ENCODE measurements at regions not wholly inside any gene's neighbourhood (a gene's known extent, or its start where the extent isn't known, plus 50 kb on each side); places are given as distances from the start of the nearest gene placed in this dataset.

DNA sequence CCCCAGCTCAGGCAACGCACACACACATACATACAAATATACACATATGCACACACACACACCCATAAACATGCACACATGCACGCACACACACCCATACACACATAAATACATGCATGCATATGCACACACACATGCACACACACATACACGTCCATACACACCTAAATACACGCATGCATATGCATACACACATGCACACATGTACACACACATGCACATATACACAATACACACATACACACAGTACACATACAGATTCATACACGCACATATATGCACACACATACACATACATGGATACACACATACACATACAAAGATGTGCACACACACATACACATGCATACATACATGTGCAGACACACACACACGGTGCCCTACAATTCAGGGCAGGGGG is 496.6 kb downstream of the TBC1D22A start:
- H3K36me3 ChIP-seq (ENCODE audit: insufficient read depth, low read length) = no peaks in the 10 kb centered on the region
- TF ChIP-seq FOXP2 (optimal IDR thresholded peaks at IDR 0.05; ENCODE audit: control extremely low read depth, extremely low read length, insufficient read depth) = no peak
- no peak for TF ChIP-seq EZH2 (IDR thresholded peaks at IDR 0.05)
- no peak for TF ChIP-seq POLR2AphosphoS5 (IDR thresholded peaks at IDR 0.05; ENCODE audit: borderline replicate concordance, low read depth, low read length)
- no peak overlapping the region for H3K9ac ChIP-seq (ENCODE audit: insufficient read length)
- H3K4me3 ChIP-seq = no peak overlapping the region
- no peak overlapping the region for H3K27ac ChIP-seq
- no peak for DNase-seq (ENCODE audit: low read depth, low spot score)
- no peaks in the 10 kb centered on the region for H3K9me3 ChIP-seq (ENCODE audit: low read depth, low read length)

DNA sequence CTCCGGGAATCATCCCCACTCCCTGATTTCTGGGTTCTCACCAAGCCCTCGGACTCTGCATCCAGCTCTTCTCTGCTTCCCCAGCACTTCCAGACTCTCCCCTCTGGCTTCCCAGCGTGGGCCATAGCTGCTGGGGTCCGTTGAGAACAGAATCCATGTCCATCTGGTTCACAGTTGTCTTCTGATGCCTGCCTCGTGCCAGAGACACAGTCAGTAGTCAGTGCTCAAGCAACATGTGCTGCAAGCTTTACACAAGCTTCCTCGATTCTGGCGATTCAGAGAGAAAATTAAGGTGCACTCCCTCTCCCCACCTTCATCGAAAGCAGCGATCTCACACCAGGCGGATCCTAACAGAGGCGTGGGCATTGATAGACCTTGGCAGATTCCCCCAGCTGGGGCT is 495.5 kb downstream of the TBC1D22A start:
- Histone ChIP-seq H3K4me3 (no peak overlapping the region), H3K27ac (no peak overlapping the region), H3K9me3 (ENCODE audit: low read depth, low read length) (peaks cover 2% of the 10 kb centered on the region; the same call in 1 of the 2 replicates), H3K9ac (ENCODE audit: insufficient read length) (no peak overlapping the region), H3K36me3 (ENCODE audit: insufficient read depth, low read length) (no peaks in the 10 kb centered on the region)
- TF ChIP-seq FOXP2 (optimal IDR thresholded peaks at IDR 0.05; ENCODE audit: control extremely low read depth, extremely low read length, insufficient read depth) (no peak), EZH2 (IDR thresholded peaks at IDR 0.05) (no peak), POLR2AphosphoS5 (IDR thresholded peaks at IDR 0.05; ENCODE audit: borderline replicate concordance, low read depth, low read length) (no peak)
- DNase-seq (ENCODE audit: low read depth, low spot score) = no peak

DNA sequence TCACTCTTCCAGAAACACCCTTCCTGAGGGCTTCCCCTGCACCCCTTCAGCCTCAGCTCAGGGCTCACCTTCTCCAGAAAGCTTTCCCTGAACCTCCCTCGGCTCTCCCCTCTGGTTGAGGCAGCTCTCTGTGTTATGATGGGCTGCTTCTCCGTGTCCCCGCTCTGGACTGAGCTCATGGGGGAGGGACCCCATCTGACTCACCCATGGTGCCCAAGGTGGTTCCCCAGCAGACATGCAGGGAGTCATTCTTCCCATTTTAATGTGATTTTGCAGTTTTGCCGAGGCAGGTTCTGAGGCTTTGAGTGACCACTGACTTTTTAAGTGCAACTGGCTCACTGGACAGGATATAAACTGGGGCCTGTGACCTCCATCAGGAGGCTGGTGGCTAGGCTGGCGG is 495.1 kb downstream of the TBC1D22A start:
- Histone ChIP-seq H3K4me3 (no peak overlapping the region), H3K9me3 (ENCODE audit: low read depth, low read length) (peaks cover 2% of the 10 kb centered on the region; the same call in 1 of the 2 replicates), H3K27ac (no peak overlapping the region), H3K9ac (ENCODE audit: insufficient read length) (no peak overlapping the region), H3K36me3 (ENCODE audit: insufficient read depth, low read length) (no peaks in the 10 kb centered on the region)
- TF ChIP-seq FOXP2 (optimal IDR thresholded peaks at IDR 0.05; ENCODE audit: control extremely low read depth, extremely low read length, insufficient read depth) (no peak), EZH2 (IDR thresholded peaks at IDR 0.05) (no peak), POLR2AphosphoS5 (IDR thresholded peaks at IDR 0.05; ENCODE audit: borderline replicate concordance, low read depth, low read length) (no peak)
- no peak for DNase-seq (ENCODE audit: low read depth, low spot score)

DNA sequence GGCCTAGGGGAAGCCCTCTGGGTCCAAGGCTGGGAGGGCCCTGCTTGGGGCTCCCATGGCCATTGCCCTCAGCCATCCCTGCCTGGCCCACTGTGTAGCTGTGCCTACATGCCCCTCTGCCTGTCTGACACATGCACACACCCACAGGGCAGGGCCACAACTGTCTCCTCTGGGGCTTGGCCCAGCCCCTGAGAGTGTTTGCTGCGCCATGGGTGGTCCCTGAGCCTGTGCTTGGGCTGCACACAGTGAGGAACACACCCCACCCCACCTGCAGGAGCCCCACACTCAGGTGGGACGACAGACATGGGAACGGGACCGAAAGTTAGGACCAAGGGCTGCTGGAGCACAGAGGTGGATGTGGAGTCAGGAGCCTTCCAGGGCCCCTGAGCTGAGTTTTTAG is 489.5 kb downstream of the TBC1D22A start:
- Histone ChIP-seq H3K9me3 (ENCODE audit: low read depth, low read length) (peaks cover 2% of the 10 kb centered on the region; the same call in 1 of the 2 replicates), H3K9ac (ENCODE audit: insufficient read length) (no peak overlapping the region), H3K4me3 (no peak overlapping the region), H3K27ac (no peak overlapping the region), H3K36me3 (ENCODE audit: insufficient read depth, low read length) (no peaks in the 10 kb centered on the region)
- TF ChIP-seq POLR2AphosphoS5 (IDR thresholded peaks at IDR 0.05; ENCODE audit: borderline replicate concordance, low read depth, low read length) = no peak
- TF ChIP-seq FOXP2 (optimal IDR thresholded peaks at IDR 0.05; ENCODE audit: control extremely low read depth, extremely low read length, insufficient read depth) = no peak
- TF ChIP-seq EZH2 (IDR thresholded peaks at IDR 0.05) = no peak
- no peak for DNase-seq (ENCODE audit: low read depth, low spot score)

DNA sequence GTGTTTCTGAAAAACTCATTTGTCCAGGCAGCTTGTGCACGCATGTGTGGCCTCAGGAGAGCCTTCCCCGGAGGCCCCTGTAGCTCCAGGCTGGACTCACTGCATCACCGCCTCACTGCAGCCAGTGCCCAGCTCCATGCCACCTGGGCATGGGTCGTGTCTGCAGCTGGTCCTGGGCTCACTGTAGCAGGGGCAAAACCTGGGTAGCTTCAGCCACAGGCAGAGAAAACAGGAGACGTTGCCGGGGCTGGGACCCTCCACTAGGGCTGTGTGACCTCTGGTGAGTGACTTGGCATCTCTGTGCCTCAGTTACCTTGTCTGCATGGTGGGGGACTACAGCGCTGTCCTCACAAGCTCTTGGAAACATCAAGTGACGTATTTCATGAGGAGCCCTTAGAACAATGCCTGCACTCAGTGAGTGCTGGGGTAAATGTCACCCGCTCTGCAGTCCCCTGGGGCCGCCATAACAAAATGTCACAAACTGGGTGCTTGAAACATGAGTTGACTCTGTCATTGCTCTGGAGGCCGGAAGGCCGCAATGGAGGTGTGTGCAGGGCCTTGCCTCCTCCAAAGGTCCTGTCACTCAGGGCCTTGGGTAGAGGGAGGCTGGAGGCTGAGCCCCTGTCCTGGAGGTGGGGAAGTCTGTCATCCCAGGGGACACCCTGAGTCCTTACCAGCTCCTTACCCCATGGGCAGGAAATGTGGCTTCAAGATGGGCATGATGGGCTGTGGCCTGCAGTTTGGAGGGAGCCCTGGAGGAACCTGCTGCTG is 488.7 kb downstream of the TBC1D22A start:
- DNase-seq (ENCODE audit: low read depth, low spot score) = no peak
- peaks cover 2% of the 10 kb centered on the region; the same call in 1 of the 2 replicates for H3K9me3 ChIP-seq (ENCODE audit: low read depth, low read length)
- H3K9ac ChIP-seq (ENCODE audit: insufficient read length) = no peak overlapping the region
- H3K27ac ChIP-seq = no peak overlapping the region
- no peak overlapping the region for H3K4me3 ChIP-seq
- TF ChIP-seq FOXP2 (optimal IDR thresholded peaks at IDR 0.05; ENCODE audit: control extremely low read depth, extremely low read length, insufficient read depth) = no peak
- TF ChIP-seq POLR2AphosphoS5 (IDR thresholded peaks at IDR 0.05; ENCODE audit: borderline replicate concordance, low read depth, low read length) = no peak
- no peak for TF ChIP-seq EZH2 (IDR thresholded peaks at IDR 0.05)
- H3K36me3 ChIP-seq (ENCODE audit: insufficient read depth, low read length) = no peaks in the 10 kb centered on the region

DNA sequence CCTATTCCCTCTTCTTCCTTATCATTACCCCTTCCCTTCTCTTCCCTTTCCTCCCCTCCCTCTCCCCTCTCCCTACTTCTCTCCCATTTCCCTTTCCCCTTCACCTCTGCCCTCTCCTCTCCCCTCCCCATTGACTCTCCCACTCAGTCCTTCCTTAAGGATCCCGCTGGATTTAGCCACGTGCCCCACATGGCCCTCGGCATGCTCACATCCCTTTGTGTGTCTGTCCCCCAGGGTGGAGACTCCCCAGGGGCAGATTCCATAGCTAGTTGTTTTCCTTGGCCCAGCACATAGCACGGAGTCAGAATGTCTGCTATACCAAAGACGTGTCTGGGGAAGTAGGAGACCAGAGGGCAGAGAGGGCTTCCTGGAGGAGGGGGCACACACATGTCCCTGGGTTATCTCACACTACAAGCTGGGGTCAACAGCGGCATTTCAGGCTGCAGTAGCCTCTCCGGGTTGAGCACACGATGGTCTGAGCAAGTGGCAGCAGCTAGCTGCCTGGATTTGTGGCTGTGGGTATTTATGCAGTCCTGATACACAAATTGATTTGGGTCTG is 487.0 kb downstream of the TBC1D22A start:
- Histone ChIP-seq H3K9ac (ENCODE audit: insufficient read length) (no peak overlapping the region), H3K36me3 (ENCODE audit: insufficient read depth, low read length) (no peaks in the 10 kb centered on the region), H3K9me3 (ENCODE audit: low read depth, low read length) (peaks cover 2% of the 10 kb centered on the region; the same call in 1 of the 2 replicates), H3K27ac (no peak overlapping the region), H3K4me3 (no peak overlapping the region)
- no peak for DNase-seq (ENCODE audit: low read depth, low spot score)
- TF ChIP-seq FOXP2 (optimal IDR thresholded peaks at IDR 0.05; ENCODE audit: control extremely low read depth, extremely low read length, insufficient read depth) (no peak), EZH2 (IDR thresholded peaks at IDR 0.05) (no peak), POLR2AphosphoS5 (IDR thresholded peaks at IDR 0.05; ENCODE audit: borderline replicate concordance, low read depth, low read length) (no peak)

DNA sequence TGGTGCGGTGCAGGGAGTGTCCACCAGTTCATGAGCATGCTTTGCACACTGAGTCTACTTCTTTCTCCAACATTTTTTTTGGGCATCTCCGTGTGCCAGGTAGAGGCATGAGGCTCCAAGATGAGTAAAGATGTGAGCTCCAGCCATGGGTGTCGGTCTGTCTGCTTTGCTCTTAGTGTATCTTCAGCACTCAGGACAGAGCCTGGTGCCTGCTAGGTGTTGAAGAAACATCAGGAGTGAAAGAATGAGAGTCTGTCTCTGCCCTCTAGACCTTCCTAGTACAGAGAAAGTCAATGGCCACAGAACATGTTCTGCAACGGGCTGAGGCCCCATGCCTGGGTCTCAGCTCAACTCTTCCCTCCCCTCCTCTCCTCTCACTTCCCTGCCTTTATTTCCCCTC is 486.5 kb downstream of the TBC1D22A start:
- H3K4me3 ChIP-seq = no peak overlapping the region
- H3K36me3 ChIP-seq (ENCODE audit: insufficient read depth, low read length) = no peaks in the 10 kb centered on the region
- H3K9ac ChIP-seq (ENCODE audit: insufficient read length) = no peak overlapping the region
- DNase-seq (ENCODE audit: low read depth, low spot score) = no peak
- peaks cover 2% of the 10 kb centered on the region; the same call in 1 of the 2 replicates for H3K9me3 ChIP-seq (ENCODE audit: low read depth, low read length)
- no peak for TF ChIP-seq EZH2 (IDR thresholded peaks at IDR 0.05)
- no peak for TF ChIP-seq FOXP2 (optimal IDR thresholded peaks at IDR 0.05; ENCODE audit: control extremely low read depth, extremely low read length, insufficient read depth)
- no peak for TF ChIP-seq POLR2AphosphoS5 (IDR thresholded peaks at IDR 0.05; ENCODE audit: borderline replicate concordance, low read depth, low read length)
- no peak overlapping the region for H3K27ac ChIP-seq

DNA sequence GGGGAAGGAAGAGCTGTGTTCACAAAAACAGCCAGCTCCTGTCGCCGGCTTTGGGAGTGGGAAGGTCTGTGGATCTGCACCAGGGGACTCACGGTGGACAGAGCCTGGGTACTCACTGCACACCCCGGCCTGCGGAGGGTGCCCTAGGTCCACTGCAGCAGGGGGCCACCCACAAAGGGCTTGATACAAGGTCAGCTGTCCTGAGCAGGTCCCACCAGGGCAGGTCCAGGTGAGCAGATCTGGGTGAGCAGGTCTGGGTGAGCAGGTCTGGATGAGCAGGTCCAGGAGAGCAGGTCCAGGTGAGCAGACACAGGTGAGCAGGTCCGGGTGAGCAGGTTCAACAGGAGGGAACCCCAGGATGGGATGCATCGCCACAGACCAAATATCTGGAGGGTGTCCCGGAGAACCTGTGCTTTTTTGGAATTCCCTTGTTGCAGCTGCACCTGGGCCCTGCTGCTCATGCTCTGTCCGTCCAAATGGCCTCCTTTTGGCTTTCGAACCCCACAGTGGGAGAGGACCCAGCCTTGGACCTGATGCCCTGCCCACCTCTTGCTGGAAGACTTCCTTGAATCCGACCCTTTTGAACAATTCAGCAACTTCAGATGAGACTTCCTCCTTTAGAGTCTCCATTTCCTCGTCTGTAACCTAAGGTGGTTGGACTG is 485.3 kb downstream of the TBC1D22A start:
- Histone ChIP-seq H3K9ac (ENCODE audit: insufficient read length) (no peak overlapping the region), H3K4me3 (no peak overlapping the region), H3K9me3 (ENCODE audit: low read depth, low read length) (no peaks in the 10 kb centered on the region), H3K36me3 (ENCODE audit: insufficient read depth, low read length) (no peaks in the 10 kb centered on the region), H3K27ac (no peak overlapping the region)
- no peak for TF ChIP-seq POLR2AphosphoS5 (IDR thresholded peaks at IDR 0.05; ENCODE audit: borderline replicate concordance, low read depth, low read length)
- no peak for TF ChIP-seq FOXP2 (optimal IDR thresholded peaks at IDR 0.05; ENCODE audit: control extremely low read depth, extremely low read length, insufficient read depth)
- TF ChIP-seq EZH2 (IDR thresholded peaks at IDR 0.05) = no peak
- DNase-seq (ENCODE audit: low read depth, low spot score) = no peak
